ENCODE measurements at regions not wholly inside any gene's neighbourhood (a gene's known extent, or its start where the extent isn't known, plus 50 kb on each side); places are given as distances from the start of the nearest gene placed in this dataset.

DNA sequence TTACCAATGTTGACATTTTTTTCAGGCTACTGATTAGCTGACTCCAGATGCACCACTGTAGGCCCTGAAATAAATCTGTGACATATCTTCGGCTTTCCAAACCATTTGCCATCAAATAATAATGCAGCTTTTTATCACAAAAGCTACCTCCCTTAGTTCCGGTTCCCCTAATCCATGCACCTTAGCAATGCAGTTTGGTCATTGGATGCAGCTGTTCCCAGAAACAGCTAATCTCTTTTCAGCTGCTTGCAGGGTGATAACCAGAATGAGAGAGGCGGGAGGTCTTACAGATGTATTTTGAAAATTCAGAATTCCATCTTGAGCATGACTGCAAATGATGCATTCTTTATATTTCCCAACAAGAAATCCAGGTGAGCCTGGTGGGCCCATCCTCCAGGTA, 646.2 kb downstream of the SOX5 start:
- TF ChIP-seq, protein P1, sequence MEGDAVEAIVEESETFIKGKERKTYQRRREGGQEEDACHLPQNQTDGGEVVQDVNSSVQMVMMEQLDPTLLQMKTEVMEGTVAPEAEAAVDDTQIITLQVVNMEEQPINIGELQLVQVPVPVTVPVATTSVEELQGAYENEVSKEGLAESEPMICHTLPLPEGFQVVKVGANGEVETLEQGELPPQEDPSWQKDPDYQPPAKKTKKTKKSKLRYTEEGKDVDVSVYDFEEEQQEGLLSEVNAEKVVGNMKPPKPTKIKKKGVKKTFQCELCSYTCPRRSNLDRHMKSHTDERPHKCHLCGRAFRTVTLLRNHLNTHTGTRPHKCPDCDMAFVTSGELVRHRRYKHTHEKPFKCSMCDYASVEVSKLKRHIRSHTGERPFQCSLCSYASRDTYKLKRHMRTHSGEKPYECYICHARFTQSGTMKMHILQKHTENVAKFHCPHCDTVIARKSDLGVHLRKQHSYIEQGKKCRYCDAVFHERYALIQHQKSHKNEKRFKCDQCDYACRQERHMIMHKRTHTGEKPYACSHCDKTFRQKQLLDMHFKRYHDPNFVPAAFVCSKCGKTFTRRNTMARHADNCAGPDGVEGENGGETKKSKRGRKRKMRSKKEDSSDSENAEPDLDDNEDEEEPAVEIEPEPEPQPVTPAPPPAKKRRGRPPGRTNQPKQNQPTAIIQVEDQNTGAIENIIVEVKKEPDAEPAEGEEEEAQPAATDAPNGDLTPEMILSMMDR (IDR thresholded peaks at IDR 0.05): no peak
- no peak for TF ChIP-seq POLR2A (IDR thresholded peaks at IDR 0.05)
- WGBS, 2 donors: 80 to 82% methylated on average over 3 of the region's 3 CpGs
- H3K4me3 ChIP-seq (ENCODE audit: low read depth, poor library complexity, severe bottlenecking): no peak overlapping the region
- no peak for DNase-seq (ENCODE audit: low spot score in 2 of 2)
- intact Hi-C loops (cut with DNase I; ENCODE audit: low total_unique reads): no loop called here

DNA sequence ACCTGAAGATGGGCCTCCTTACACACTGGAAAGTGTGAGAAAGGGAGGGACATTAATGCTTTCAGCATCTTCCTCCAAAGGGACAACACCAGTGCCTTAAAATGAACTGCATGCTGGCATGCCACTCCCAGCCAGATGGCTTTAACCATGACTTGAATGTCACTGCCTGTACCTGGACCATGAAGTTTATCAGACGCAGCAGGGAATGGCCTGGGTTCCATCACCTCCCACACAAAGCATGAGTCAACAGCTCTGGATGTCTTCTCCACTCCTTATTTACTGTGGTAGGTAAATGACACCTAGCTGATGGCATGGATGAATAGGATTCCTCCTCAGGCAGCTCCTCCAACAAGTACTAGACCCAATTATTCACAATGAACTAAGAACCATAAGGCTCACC, 645.6 kb downstream of the SOX5 start:
- H3K4me3 ChIP-seq (ENCODE audit: low read depth, poor library complexity, severe bottlenecking): no peak overlapping the region
- intact Hi-C loops (cut with DNase I; ENCODE audit: low total_unique reads): no loop called here
- no peak for DNase-seq (ENCODE audit: low spot score in 2 of 2)
- TF ChIP-seq, protein P1 (IDR thresholded peaks at IDR 0.05): no peak
- TF ChIP-seq POLR2A (IDR thresholded peaks at IDR 0.05): no peak
- 86 to 100% methylated on average over 1 of the region's 1 CpG for WGBS, 2 donors

DNA sequence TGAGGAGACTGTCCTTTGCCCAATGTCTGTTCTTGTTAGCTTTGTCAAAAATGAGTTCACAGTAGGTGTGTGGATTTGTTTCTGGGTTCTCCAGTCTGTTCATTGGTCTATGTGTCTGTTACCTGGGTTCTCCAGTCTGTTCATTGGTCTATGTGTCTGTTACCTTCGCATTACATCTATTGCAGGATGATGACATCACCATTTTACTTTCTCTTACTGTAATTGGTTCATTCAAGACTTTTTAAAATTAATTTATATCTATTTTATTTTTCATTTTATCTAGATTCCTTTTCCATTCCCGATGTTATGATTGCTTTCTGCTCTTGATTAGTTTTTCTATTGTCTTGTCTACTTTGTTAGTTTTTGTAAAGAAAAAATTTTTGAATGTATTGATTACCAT, 615.5 kb downstream of the SOX5 start:
- no peak overlapping the region for H3K4me3 ChIP-seq (ENCODE audit: low read depth, poor library complexity, severe bottlenecking)
- intact Hi-C loops (cut with DNase I; ENCODE audit: low total_unique reads): no loop called here
- 81 to 92% methylated on average over 2 of the region's 2 CpGs for WGBS, 2 donors
- no peak for DNase-seq (ENCODE audit: low spot score in 2 of 2)
- no peak for TF ChIP-seq POLR2A (IDR thresholded peaks at IDR 0.05)
- TF ChIP-seq, protein P1 (IDR thresholded peaks at IDR 0.05): no peak

DNA sequence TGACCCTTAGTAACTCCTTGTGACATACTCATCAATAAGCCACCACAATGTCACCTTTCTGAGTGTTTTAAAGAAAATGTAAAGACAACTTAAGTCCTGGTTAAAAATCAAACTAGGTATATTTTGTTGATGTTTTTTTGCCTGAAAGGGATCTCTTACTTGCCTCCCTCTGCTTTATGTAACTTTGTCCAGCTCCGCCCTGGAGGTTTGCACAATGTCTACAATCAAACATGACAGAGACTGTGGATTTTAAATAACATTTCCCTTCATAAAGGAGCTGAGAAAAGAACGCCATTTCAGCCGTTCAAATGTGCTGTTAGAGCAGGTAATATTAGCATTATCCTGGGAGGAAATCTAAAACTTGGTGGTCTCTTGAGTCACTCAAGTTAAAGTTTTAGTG, 613.9 kb downstream of the SOX5 start:
- TF ChIP-seq, protein P1 (IDR thresholded peaks at IDR 0.05): no peak
- no peak for TF ChIP-seq POLR2A (IDR thresholded peaks at IDR 0.05)
- intact Hi-C loops (cut with DNase I; ENCODE audit: low total_unique reads): no loop called here
- no peak for DNase-seq (ENCODE audit: low spot score in 2 of 2)
- 73 to 77% methylated on average over 3 of the region's 3 CpGs for WGBS, 2 donors
- no peak overlapping the region for H3K4me3 ChIP-seq (ENCODE audit: low read depth, poor library complexity, severe bottlenecking)

DNA sequence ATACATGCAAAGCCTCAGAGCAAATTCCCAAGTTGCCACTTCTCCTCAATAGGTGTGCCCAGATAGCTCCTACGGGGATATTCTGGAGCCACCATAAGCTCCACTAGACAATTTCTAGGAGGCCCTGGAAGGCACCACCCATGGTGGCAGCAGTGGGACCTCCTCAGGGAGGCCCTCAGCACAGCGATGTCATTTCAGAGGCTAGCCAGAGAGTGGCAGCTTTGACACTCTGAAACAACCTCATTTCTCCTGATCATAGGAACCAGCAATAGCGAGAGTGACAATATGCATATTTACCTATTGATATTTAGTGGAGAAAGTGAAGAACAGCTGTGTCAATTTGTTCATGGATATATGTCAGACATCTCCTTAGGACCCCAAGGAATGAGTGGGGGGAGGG, 612.3 kb downstream of the SOX5 start:
- TF ChIP-seq, protein P1 (IDR thresholded peaks at IDR 0.05): no peak
- TF ChIP-seq POLR2A (IDR thresholded peaks at IDR 0.05): no peak
- DNase-seq (ENCODE audit: low spot score in 2 of 2): no peak
- intact Hi-C loops (cut with DNase I; ENCODE audit: low total_unique reads): no loop called here
- H3K4me3 ChIP-seq (ENCODE audit: low read depth, poor library complexity, severe bottlenecking): no peak overlapping the region
- WGBS, 2 donors: 77 to 89% methylated on average over 3 of the region's 3 CpGs

DNA sequence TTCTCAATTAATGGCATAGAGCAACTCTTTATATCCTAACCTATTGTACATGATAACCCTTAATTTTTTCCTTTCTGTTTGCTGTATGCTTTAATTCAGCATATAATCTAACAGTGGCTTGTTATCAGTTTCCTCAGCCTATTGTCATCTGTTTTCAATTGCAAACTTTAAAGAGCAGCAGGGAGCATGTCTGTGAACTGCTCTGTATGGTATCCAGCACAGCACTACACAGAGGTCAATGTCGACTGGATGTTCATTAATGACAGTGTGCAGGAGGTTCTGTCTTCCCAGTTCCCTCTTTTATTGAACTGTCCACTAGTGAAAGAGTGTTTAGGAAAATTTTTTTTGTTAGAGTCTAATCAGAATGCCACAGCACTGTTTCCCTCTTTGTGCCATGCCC, 609.1 kb downstream of the SOX5 start:
- H3K4me3 ChIP-seq (ENCODE audit: low read depth, poor library complexity, severe bottlenecking): no peak overlapping the region
- intact Hi-C loops (cut with DNase I; ENCODE audit: low total_unique reads): no loop called here
- DNase-seq (ENCODE audit: low spot score in 2 of 2): no peak
- WGBS, 2 donors: 56 to 60% methylated on average over 1 of the region's 1 CpG
- TF ChIP-seq, protein P1 (IDR thresholded peaks at IDR 0.05): no peak
- TF ChIP-seq POLR2A (IDR thresholded peaks at IDR 0.05): no peak

All from lower leg skin (tissue), 4 donors.